H1 (cell line): ENCODE measurements at regions not wholly inside any gene's neighbourhood (a gene's known extent, or its start where the extent isn't known, plus 50 kb on each side); places are given as distances from the start of the nearest gene placed in this dataset.

Experiments used
- FOSL1 ChIP-seq: IDR thresholded peaks from 2 replicates; pipeline ENCODE4 v1.6.1; 2011; ENCODE audit warnings: mild to moderate bottlenecking, low read depth, low read length, moderate library complexity; ENCODE audit not compliant: insufficient read depth
- MAFK ChIP-seq: IDR thresholded peaks from 2 replicates; pipeline ENCODE4 v1.6.1; 2012; ENCODE audit warnings: low read depth, mild to moderate bottlenecking, improper control_type of control experiment, low read length
- PHF8 ChIP-seq: fragments of 200-600 bp; sonication (generic); conservative IDR thresholded peaks from 2 replicates; pipeline ENCODE4 v1.7.1; 2012; ENCODE audit warnings: low read depth, mild to moderate bottlenecking, inconsistent platforms, low read length, moderate library complexity
- ZNF274 ChIP-seq: IDR thresholded peaks from 2 replicates; pipeline ENCODE4 v1.7.0; 2012; ENCODE audit warnings: low read length, borderline replicate concordance; ENCODE audit errors: extremely low read depth

- TF ChIP-seq FOSL1 (no peak), MAFK (no peak), ZNF274 (no peak), PHF8 (no peak)
Observed at GRCh38 chr7:84663224-84663623, 468.6 kb upstream of the SEMA3A start (continued).
